PC-9 (cell line): ENCODE measurements at regions not wholly inside any gene's neighbourhood (a gene's known extent, or its start where the extent isn't known, plus 50 kb on each side); places are given as distances from the start of the nearest gene placed in this dataset.

Experiments
- CTCF ChIP-seq: fragments of 200-600 bp; sonication (generic); conservative IDR thresholded peaks from 2 replicates; pipeline ENCODE4 v1.6.1; 2017; ENCODE audit warnings: mixed run types, antibody characterized with exemption, mild to moderate bottlenecking, moderate library complexity
- EZH2 ChIP-seq: fragments of 200-600 bp; sonication (generic); IDR thresholded peaks from 2 replicates; pipeline ENCODE4 v1.8.0; 2017; ENCODE audit warnings: antibody characterized with exemption, low read depth

GRCh38 chr5:3912790-3913189 is 317.2 kb downstream of the IRX1 start:
- TF ChIP-seq CTCF (no peak), EZH2 (no peak)
